NCI-H2196 treated with DMSO at 0.1 percent for 48 hours (cell line): ENCODE measurements at regions not wholly inside any gene's neighbourhood (a gene's known extent, or its start where the extent isn't known, plus 50 kb on each side); places are given as distances from the start of the nearest gene placed in this dataset.
"Not testable (repeated sequence)": the region's sequence is repeated elsewhere in the genome, so short reads cannot be mapped to it uniquely, and the experiment has no call there.

Source experiments
- DNase-seq: peaks from one replicate; lab custom pipeline; 2025; ENCODE audit not compliant: unreplicated experiment; lab: John Stamatoyannopoulos, UW

DNA sequence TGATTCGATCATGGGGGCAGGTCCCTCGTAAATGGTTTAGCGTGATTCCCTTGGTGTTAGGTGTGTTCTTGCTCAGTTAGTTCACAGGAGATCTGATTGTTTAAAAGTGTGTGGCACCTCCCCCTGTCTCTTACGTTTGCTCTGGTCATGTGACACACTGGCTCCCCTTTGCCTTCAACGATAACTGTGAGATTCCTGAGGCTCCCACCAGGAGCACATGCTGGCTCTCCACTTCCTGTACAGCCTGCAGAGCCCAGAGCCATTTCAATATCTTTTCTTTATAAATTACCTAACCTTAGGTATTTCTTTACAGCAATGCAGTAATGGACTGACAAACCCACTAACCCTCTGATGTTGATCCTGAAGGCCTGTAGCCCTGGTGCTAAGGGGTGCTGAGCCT, 141.9 kb downstream of the FCRL5 start:
- no peak for DNase-seq

DNA sequence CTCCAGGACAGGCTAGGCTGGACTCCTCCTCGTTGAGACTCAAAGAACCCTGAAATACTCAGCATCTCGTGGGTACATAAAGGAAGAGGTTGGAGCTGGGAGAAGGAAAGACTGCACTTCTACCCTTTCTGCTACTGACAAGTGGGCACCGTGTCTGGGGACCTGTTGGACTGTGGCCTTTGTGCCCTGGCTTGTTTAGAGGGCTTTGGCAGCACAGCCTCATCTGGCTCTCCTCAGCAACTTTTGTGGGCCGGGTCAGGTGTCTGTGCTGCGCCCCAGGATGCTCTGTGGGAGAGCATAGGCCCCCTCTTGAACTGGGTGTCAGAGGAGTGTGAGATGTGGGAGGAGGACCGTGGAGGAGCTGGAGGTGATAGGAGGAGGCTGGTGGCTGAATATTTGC, 142.4 kb downstream of the FCRL5 start:
- no peak for DNase-seq

DNA sequence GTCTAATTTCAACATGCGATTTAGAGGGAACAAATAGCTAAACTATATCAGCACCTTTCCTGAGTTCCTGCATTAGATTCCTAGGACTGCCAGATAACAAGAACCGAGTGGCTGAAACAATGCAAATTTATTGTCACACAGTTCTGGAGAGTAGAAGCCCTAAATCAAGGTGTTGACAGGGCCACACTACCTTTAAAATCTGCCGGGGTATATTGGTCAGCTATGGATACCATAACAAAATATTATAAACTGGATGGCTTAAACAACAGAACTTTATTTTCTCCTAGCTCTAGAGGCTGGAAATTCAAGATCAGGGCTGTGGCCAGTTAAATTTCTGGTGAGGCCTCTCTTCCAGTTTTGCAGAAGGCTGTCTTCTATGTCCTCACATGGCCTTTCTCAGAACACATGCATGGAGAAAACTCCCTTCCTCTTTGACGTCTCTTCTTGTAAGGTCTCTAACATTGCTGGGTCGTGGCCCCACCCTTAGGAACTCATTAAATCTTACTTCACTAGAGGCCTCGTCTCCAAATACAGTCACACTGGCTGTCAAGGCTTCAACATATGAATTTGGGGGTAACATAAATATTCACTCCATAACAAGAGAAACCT, 144.3 kb downstream of the FCRL5 start:
- no peak for DNase-seq

DNA sequence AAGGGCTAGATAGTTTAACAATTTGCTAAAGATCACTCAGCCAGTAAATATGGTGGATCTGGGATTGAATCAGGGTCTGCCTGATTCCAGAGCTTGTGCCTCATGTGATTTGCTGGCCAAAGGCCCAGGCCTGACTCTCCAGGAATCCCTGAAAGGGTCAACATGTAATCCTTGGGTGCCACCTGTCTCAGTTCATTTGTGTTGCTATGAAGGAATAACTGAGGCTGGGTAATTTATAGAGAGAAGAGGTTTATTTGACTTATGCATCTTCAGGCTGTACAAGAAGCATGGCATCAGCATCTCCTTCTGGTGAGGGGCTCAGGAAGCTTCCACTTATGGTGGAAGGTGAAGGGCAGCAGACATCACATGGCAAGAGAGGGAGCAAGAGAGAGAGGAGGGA, 144.9 kb downstream of the FCRL5 start:
- no peak for DNase-seq

DNA sequence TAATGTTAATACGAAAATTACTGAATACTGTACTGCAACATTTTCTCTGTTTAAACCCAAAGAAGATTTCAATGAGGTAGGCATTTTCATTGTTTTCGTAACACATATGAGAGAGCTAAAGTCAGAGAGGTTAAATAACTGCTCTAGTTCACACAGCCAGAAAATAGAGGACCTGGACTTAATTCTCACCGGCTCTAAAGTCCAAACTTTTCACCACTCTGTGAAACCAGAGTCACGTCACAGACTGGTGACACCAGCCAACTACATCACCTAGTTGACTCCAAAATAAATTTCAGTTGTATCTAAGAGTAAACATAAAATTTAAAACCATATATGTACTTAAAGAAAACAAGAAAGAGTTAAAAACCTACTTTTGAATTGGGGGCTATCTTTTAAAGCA, 146.7 kb downstream of the FCRL5 start:
- no peak for DNase-seq

DNA sequence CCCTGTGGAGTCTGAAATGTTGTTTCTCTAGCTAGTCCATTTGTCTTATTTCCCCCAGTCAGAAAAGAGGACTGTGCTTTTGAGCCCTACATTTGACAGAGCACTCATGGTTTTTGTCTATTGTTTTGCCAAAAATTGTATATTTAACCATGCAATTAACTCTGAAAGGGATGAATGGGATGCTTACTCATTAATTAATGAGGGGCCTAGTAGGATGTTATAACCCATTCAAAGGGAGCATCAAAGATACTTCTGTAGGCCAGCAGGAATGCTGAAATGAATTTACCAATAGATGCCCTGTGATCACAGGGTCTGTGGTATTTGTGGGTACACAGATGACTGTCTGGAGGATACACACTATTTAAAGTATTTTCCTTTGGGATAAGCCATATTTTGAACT, 147.7 kb downstream of the FCRL5 start:
- no peak for DNase-seq

DNA sequence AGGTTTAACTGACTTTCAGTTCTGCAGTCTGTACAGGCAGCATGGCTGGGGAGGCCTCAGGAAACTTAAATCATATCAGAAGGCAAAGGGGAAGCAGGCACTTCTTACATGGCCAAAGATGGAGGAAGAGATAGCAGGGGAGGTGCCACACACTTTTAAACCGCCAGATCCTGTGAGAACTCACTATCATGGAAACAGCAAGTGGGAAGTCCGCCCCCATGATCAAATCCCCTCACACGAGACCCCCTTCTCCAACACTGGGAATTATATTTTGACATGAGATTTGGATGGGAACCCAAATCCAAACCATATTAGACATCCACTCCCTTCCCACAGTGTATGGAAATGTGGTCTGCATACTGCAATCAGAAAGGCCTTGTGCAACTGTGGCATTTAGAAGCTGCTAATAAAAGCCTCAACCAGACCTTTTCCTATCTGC, 148.2 kb downstream of the FCRL5 start:
- no peak for DNase-seq

DNA sequence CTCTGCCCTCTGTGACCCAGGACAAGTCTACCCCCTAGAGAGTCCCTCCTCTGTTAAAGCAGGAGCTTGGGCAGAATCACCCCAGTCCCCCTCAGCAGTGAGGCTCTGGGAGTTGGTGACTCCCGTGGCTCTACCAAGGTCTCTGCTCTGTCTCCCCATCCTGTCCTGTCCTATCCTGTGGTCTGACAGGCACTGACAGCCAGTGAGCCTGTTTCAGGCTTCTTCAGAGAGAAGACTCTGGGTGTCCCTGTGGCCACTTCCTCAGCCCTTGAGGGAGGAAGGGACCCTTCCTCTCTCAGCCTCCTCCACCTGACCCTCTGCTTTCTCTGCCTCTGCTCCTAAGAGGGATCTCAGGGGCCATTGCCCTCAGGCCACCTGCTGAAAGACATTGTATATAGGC, 148.7 kb downstream of the FCRL5 start:
- no peak for DNase-seq

DNA sequence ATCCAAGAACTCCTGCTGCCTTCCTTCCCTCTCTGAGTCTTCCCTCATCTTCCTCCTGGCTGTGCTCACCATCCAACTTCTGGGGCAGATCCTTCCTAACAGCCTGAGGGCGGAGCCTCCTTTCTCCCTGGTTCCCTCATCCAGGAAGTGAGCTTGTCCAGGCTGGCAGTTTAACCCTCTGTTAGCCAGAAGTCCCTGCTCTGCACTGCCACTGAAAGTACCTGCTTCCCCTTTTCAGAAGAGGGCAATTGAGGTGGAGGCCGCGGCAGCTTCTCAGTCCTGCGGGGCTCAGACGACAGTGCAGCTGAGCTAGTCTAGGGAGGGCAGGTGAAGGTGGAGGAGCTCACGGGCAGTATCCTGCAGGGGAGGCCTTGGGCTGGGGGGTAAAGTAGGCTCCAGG, 149.1 kb downstream of the FCRL5 start:
- no peak for DNase-seq

DNA sequence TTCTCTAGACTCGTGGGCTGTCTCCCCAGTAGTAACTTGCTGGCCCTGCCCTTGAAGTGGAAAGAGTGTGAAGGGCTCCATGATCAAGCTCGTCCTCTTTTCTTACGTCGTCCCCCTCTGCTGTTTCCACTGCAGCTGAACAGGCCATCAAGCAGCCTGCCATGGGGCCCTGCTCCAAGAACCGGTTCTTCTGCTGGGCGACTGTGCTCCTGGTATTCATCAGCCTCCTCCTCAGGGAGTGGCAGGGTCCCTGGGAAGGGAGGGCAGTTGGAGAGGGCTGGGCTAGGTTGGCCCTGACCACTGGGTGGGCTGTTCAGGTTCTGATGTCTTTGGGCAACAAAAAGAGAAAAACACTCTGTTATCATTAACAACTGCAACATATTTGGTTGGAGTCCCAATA, 151.5 kb downstream of the FCRL5 start:
- no peak for DNase-seq

DNA sequence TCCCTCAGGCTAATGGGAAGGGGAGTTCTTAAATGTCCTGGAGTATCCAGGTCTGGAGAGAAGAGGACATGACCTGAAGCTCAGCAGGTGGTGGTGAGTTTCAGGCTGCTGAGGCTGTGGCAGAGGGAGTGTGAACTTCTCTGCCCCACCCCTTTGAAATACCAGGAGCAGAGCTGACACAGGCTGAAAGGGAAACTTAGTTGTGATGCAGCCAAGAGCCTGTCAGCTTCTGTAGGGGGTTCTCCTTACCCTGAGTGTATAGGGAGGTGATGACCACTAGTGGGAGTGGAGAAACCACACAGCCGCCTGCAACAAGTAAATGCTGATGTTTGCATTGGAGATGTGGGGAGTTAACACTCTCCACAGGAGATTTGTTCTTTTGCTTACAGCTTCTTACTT, 152.3 kb downstream of the FCRL5 start:
- DNase-seq: no peak

DNA sequence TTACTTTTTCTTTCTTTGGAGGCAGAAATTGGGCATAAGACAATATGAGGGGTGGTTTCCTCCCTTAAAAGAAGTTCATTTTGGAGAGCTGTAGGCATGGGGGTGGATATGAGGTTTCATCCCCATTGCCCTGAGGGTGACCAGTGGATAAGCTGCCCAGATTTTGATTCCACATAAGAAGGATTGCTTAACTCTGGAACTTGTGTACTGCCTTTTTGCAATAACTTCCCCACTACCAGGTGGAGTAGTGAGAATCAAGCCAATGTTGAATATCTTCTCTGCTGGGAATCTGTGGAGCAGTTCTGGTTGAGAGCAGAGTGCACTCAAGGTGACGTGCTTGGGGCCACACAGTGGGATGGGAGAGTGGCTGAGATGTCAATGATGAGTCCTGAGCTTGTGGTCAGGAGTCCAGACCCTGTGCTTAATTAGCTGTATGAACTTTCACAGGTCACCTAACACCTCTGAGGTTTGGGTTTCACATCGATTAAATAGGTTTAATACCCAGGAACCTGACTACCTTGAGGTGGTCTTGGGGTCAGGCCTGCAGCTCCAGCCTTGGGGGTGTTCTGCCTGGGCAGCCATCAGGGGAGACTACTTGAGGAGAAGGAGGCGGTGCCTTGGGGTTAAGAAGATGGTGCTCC, 152.9 kb downstream of the FCRL5 start:
- no peak for DNase-seq

DNA sequence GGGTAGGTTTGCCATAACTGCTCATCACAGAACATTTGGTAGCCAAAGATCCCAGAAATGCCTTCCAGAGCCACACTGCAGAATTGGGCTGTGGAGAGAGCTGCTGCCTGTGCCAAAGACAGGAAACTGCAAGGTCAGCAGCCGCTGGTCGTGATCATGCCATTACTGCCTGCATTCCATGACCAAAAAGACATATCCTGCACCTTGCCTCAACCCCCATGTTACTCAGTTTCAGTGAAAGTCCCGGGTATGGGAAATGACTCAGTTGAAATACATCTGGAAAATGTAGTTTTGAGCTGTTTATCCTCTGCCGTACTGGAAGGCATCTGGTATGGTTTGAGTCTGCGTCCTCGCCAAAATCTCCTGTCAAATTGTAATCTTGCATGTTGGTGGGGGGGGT, 161.7 kb downstream of the FCRL5 start:
- DNase-seq: no peak

DNA sequence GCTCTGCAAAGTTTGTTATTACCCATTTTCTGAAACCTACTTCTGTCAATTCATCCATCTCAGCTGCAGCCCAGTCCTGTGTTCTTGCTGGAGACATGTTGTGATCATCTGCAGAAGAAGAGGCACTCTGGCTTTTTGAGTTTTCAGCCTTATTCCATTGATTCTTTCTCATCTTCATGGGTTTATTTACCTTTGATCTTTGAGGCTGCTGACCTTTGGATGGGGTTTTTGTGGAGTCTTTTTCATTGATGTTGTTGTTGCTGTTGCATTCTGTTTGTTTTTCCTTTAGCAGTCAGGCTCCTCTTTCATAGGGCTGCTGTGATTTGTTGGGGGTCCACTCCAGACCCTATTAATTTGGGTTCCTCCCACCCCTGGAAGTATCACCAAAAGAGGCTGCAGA, 164.3 kb downstream of the FCRL5 start:
- DNase-seq: no peak

DNA sequence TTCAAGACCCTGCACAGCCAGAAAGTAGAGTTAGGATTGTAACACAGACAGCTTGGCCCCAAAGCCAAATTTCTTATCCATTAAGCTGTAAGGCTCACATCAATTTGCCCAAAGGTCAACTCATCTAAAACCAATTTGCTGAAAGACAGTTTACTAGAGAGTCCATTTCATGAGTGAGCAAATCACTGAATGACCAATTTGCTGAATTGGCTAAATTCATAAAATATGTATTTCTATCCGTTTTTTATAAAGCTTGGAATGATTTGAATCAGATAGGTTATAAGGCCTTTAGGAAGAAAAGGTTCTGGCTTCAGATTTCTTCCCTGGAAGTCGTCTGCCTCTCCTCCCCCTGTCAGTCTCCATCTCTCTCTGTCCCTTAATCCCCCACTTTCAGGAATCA, 168.1 kb downstream of the FCRL5 start:
- no peak for DNase-seq

DNA sequence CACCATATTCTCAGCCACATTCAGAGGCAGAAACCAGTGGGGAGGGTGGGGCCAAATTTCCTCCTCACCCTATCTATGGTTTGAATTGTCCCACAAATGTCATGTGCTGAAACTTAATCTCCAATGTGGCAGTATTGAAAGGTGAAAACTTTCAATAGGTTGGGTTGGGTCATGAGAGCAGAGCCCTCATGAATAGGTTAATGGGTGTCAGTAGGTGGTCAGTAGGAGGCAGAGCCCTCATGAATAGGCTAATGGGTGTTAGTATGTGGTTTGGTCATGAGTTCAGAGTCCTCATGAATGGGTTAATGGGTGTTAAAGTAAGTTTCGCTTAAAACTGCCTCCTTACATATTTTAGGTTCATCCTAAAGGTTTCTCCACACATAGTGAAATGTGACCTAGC, 170.0 kb downstream of the FCRL5 start:
- DNase-seq: no peak

DNA sequence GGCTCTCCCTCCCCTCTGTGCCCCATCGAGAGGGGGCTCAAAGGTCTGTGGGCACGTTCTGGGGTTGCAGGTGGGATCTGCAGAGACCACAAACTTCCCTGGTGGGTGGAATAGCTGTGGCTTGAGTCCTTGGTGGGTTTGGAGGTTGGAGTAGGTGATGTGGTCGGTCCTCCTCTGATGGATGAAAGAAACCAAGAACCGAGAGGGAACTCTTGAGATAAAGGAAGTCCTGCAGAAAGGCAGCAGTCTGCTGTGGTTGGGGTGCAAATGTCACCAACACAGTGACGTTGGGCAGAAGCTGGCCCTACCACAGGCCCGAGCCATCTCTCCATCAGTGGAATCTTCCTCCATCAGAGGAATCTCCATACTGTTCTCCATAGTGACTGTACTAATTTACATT, 171.8 kb downstream of the FCRL5 start:
- DNase-seq: no peak

DNA sequence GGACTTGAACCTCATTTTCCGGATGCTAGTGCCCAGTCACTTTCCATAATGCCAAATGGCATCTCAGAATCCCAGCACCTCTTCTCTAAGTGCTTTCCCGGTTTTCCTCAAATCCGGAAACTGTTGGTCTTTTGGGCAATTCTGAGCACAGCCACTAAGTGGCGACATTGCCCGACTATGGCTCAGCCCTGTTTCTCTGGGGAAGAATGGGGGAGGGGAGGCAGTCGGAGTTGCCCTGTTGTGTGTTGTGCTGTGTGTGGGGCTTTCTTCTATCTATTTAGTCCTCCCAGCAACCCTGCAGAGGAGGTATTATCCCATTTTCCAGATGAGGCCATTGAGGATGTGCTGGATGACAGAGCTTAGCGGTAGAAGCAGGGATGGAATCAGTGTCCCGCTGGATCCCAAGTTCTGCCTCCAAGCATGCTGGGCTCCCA, 175.0 kb downstream of the FCRL5 start:
- DNase-seq: not testable (repeated sequence)

DNA sequence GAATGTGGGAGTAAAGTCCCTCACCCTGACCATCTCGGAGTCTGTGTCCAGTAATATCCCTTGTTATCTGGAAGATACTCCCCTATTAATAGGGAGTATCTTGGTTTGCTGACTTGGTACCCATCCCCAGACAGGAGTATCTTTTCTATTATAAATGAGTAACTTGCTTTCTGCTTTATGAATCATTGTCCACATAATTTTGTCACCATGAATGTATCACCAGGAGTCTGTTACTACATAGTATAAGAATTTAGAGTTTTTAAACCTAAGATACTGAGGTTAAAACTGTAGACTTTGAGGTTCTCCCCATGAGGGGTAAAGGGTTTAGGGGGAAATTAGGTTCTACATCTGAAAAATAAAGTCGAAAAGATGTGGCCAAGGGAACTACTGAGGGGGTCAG, 175.6 kb downstream of the FCRL5 start:
- no peak for DNase-seq

DNA sequence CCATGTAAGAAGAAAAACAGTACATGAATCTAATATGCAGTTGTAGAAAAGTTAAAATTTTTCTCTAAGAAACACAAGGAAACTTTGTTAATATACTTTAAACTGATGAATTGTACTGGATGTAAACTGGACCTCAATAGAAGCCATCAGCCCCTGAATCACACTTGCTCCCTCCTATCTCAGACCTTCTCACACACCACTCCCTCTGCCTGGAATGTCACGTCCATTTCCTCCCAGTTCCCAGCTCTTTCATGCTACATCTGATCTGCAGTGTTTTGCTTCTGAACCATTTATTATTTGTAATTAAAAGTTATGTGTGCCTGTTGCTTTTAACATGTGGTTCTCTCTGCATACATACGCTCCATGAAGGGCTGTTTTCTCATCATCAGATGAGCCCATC, 180.0 kb downstream of the FCRL5 start:
- DNase-seq: not testable (repeated sequence)

DNA sequence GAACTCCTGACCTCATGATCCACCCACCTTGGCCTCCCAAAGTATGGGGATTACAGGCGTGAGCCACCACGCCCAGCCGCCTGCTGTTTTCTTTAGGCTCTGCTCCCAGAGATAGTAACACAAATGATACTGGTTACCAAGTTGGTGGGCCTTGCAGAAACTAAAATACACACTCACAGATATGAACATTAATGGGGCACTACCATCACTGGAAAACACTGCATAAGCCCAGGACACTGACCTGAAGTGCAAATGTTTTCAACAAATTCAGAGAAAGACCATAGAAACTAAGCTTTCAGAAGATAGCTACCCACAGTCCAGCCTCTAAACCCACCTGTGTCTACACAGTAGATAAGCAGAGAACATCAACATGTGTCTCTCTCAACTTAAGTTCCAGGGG, 180.5 kb downstream of the FCRL5 start:
- no peak for DNase-seq

DNA sequence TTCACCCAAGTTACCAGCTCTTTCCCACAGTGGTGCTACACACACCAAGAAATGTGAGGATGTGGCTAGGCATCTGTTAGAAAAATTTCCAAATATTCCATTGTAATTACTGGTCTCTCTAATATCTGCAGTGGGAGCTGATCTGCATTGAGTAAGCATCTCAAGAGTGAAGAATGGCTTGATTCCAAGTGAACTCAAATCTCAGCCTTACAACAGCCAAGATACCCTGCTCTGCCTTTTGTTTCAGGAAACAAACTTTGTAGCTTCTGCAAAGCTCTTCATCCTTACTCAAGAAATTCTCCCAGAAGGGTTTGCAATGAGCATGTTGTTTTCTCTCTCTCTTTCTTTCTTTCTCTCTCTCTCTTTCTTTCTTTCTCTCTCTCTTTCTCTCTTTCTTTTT, 181.1 kb downstream of the FCRL5 start:
- no peak for DNase-seq

DNA sequence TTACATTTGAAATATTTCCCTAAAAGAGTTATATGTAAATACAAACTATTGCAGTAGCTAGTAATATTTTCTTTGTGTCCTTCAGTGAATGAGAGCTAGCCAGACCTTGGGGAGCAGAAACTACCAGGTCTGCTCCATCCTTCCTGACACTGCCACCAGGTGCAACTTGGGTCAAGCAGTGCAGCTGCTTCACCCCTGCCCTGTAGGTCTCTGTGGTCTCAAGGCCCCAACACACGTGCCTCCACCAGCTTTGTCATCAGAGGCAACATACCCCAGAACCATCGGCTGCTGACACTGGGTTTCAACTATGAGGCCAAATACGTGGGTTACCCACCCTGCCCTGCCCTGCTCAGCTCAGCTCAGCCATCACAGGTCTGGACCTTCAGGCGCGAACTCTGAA, 181.6 kb downstream of the FCRL5 start:
- no peak for DNase-seq
